Glomerular visceral epithelial cell (primary cell): ENCODE measurements at regions not wholly inside any gene's neighbourhood (a gene's known extent, or its start where the extent isn't known, plus 50 kb on each side); places are given as distances from the start of the nearest gene placed in this dataset.

ENCODE experiments used
- DNase-seq: peaks from one replicate; pipeline ENCODE4 v3.0.0-alpha.2; 2016; ENCODE audit errors: extremely low spot score

GRCh38 chr6:169082817-169083507 lies 170.7 kb downstream of the THBS2 start:
- no peak for DNase-seq

GRCh38 chr6:169082093-169082492 lies 171.6 kb downstream of the THBS2 start:
- DNase-seq = no peak

GRCh38 chr6:169081248-169081647 lies 172.4 kb downstream of the THBS2 start:
- DNase-seq = no peak

GRCh38 chr6:169079650-169080049 lies 174.0 kb downstream of the THBS2 start:
- no peak for DNase-seq

- no peak for DNase-seq
These were observed 175.1 kb downstream of the THBS2 start for GRCh38 chr6:169078399-169079145.

GRCh38 chr6:169075915-169076654 lies 177.6 kb downstream of the THBS2 start:
- DNase-seq = no peak

- DNase-seq = no peak
These were observed 178.3 kb downstream of the THBS2 start for GRCh38 chr6:169075211-169075914.

- no peak for DNase-seq
These were observed 179.1 kb downstream of the THBS2 start for GRCh38 chr6:169074526-169074925.

- DNase-seq = no peak
These were observed 180.3 kb downstream of the THBS2 start for GRCh38 chr6:169073311-169073710.

GRCh38 chr6:169072127-169073042 lies 181.3 kb downstream of the THBS2 start:
- DNase-seq = no peak

- no peak for DNase-seq
These were observed 182.3 kb downstream of the THBS2 start for GRCh38 chr6:169071394-169071793.

GRCh38 chr6:169070506-169071176 lies 183.0 kb downstream of the THBS2 start:
- DNase-seq = peak; percentile 58

GRCh38 chr6:169069356-169069755 lies 184.3 kb downstream of the THBS2 start:
- no peak for DNase-seq

- DNase-seq = no peak
These were observed 189.5 kb downstream of the THBS2 start for GRCh38 chr6:169064194-169064593.

- DNase-seq = no peak
These were observed 191.4 kb downstream of the THBS2 start for GRCh38 chr6:169062272-169062671.

GRCh38 chr6:169058634-169059033 lies 195.0 kb downstream of the THBS2 start:
- DNase-seq = no peak

GRCh38 chr6:169052462-169052861 lies 201.2 kb downstream of the THBS2 start:
- no peak for DNase-seq

GRCh38 chr6:169051371-169051770 lies 202.3 kb downstream of the THBS2 start:
- DNase-seq = no peak

- no peak for DNase-seq
These were observed 204.8 kb downstream of the THBS2 start for GRCh38 chr6:169048865-169049205.

- no peak for DNase-seq
These were observed 205.3 kb downstream of the THBS2 start for GRCh38 chr6:169048185-169048864.
